GM18517 (cell line): ENCODE measurements at regions not wholly inside any gene's neighbourhood (a gene's known extent, or its start where the extent isn't known, plus 50 kb on each side); places are given as distances from the start of the nearest gene placed in this dataset.

ENCODE experiments used
- ATAC-seq: cut with Tn5 transposase; IDR thresholded peaks from one replicate; pipeline ENCODE4 v1.9.1; 2021; ENCODE audit warnings: mild to moderate bottlenecking, moderate library complexity; ENCODE audit not compliant: unreplicated experiment

DNA sequence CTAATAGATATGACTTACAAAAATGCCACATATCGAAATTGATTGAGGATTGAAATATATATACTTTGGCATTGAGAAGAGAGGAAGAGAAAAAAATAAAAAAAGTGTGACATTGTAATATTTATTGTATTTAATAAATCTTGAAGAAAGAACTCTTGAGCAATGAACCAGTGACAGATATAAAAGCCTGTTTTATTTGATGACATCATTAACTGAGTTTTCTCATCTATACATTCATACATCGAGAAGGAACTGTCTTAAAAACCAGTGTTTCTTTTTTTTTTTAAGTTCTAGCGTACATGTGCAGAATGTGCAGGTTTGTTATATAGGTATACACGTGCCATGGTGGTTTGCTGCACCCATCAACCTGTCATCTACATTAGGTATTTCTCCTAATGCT lies 368.2 kb downstream of the SNAPC1 start:
- no peak for ATAC-seq

DNA sequence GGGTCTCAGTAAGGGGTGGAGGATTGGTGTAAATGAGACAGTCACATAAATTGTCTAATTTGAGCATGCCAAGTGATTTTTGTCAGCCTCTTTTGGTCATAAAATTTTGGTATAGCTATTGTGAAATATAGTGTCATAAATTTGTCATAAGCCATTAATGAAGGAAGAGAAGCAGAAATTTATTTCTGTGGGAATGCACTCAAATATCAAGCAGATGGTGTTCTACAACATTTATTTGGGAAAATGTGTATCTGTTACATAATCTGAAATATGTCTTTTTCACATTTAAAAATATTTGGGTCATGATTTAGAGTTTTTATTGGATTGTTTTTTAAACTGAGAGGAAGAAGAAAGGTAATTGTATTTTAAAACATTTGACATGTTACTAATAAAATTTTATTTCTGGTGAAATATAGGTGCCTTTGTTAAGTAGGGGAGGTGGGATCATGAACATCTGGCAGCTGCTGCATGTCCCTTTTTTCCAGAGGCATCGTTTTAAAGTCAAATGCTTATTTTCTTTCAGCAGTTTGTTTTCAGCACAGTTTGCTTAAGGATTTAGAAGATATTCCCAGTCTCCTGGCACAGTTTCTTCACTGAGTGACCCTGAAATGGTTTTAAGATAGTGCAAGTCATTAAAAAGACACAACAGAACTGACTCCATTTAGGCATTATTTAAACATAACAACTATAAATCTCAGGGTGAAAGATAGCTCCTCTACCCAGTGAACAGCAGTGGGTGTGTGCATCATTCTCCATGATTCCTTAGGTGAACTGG lies 371.7 kb downstream of the SNAPC1 start:
- ATAC-seq, result no peak

DNA sequence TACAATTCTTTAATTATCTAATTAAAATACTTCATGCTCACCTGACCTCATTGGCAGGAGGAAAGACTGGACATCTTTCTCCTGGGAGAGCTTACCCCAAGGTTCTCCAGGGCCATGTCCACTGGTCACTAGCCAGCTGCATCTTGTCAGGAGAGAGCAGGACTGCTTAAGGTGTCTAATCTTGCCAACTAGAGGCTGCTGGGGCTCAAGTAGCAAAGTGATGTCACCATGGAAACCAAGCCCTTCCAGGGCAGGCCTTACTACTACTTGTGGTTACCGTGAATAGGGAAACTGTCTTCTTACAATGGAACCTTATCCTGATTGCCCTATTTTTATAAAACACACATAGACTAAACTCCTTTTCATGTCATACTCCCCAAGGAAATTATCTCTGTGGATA lies 376.4 kb downstream of the SNAPC1 start:
- ATAC-seq, result no peak

DNA sequence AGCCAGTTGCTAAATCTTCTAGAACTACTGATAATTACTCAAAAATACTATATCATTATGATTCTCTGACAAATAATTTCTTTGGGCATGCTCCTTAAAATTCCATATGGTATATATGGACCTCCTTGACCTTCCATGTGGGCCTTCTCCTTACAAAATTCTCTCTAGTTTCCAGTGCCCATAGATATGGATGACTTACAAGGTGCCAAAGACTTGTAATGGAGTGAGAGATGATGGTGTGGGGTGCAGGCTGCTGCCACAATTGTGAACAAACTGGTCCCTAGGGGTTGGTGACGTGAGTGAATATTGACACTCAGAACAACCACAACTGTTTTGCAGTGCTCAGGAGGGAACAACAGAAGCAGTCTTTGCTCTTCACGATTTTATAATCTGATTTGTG lies 378.9 kb downstream of the SNAPC1 start:
- no peak for ATAC-seq

DNA sequence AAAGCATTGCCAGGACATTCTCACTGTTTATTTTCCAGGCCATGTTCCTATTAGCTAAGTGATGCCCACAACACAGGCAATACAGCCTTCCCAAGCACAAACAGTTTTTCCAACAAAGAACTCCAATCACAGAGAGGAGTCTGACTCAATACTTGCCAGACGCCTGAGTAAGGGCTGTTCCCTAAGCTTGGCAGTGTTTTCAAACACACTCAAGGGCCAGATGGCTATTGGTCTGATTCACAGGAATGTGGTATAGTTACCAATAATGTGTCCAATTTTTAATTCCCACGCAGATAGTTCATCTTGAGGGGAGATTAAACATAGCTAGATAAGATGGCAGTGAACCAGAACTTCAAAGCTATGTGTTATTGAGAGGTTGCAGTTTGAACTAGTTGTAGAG lies 381.0 kb downstream of the SNAPC1 start:
- ATAC-seq, result no peak

DNA sequence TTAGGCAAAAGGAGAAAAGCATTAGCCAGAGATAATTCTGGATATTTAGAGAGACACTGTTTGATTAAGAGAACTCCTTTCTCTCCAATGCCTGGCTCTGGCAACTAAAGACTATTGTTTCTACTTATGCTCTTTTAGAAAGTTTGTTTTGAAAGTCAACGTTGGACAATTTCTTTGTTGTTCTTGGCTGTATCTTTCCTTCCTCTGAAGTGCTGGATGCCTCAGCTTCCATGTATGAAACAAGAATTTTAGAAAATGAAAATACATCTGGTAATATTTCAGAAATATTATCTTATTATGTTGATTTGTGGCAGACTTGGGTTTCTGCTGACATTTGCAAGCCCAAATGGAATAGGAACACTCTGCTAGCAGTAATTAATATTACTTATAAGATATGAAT lies 382.6 kb downstream of the SNAPC1 start:
- ATAC-seq, result no peak

DNA sequence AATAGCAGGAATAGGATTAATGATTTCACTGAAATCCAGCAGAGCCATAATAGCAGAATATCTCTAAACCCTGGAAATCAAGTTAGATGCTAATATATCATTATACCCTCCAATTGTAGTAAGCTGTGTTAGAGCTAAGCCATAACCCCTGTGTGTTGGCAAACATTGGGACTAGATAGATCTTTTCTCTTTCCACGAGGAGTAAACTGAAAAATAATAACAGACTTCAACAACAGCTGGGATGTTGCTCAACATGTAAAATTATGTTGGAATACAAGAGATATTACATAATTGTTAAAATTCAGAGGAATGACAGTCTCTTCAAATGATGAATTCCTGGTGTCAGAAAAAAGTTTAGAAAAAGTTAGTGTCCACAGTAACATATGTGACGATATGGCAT lies 383.8 kb downstream of the SNAPC1 start:
- ATAC-seq, result no peak

DNA sequence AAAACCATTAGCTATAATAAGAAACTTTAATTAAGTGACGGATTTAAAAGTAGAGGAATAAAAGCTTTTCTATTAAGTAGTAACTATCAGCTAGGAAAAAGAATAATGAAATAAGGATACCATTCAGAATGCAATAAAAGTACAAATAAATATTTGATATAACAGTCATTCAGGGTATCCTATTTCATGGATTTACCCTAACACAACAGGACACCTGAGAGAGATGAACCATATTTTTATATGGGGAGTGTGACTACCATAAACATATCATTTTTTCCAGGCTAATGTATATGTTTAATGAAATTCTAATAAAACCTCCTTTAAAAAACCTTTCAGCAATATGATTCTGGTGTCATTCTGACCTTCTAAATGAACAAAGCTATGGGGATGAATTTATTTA lies 393.8 kb downstream of the SNAPC1 start:
- ATAC-seq, result no peak

DNA sequence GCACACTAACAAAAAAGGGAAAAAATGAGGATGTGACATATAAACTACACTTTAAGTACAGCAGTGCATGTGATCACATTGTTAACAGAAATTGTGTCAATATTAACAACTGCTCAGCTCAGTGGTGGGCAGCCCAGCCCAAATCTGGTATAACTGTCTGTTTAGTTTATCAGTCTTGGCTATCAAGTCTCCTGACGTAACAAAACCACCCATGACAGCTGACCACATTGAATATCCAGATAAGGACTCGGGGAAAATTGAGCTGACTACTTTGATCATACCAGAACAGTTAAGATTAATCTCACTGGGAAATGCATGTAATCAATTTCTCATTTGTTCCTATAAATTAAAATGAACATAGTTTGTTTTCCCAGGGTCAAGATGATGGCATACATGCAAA lies 396.6 kb downstream of the SNAPC1 start:
- no peak for ATAC-seq

DNA sequence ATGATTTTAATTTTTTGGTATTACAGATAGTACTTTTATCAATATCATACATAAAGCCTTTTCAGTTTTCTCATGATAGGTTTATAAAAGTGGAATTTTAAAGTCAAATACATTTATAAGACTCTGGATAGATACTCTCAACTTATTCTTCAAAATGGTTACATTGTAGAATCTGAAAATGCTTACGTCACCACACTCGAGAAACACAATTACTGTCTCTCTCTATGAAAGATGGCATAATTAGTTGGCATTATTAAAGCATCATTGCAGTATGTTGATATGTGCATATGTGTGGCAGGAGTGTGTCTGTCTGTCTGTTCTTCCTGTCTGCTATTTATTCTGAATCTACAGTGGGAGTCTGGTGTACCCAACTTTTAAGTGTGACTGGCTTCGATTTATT lies 397.1 kb downstream of the SNAPC1 start:
- ATAC-seq, result no peak

DNA sequence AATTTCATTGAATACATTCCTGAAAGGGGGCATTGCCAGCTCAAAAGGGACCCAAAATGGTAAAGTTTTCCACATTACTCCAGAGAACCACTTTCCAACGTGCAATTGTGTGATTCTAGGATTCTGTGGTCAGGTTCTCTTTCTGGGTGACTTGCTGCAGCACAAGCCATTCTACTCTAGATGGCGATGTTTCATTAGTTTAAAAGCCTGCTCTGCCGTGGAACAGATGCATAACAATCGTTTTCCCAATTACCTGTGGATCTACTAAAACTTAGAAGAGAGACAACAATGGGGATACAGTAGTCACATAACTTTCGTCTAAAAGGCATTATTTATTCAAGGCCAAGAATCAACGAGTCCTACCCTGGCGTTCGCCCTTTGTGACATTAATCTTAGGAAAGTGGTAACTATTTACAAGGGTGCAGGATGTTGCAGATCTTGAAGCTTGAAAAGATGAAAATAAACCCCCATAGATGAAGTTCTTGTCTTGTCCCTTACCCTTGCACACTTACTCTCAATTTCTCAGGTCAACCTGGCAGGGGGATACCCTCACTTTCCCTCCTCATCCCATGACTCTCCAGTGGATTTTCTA lies 400.9 kb downstream of the SNAPC1 start:
- ATAC-seq, result peak; percentile 60

DNA sequence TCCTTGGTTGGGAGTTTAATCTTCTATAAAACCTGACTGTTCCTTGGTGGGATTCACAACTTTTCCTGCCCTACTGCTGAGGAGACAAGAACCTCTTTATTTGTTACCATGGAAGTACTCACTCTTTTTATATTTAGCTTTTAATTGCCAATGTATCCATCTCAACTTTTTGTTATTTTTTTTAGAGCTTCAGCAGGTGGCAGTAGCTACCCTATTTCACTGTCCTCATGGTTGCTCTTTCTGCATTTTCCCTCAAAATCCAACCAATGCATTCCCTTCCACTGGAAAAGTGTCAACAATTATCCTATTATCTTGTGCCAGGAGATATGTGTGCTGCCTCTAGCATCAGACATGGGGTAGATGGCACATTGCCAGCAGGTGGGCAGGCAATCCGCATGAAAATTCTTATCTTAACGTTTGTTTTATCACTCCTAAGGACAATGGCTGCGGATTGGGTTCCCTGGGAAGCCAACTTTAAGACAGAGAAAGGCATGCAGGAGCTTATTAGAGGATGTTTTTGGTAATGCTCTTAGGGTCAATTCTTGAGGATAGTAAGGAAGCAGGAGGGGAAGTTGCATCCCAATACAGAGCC lies 406.4 kb downstream of the SNAPC1 start:
- no peak for ATAC-seq

DNA sequence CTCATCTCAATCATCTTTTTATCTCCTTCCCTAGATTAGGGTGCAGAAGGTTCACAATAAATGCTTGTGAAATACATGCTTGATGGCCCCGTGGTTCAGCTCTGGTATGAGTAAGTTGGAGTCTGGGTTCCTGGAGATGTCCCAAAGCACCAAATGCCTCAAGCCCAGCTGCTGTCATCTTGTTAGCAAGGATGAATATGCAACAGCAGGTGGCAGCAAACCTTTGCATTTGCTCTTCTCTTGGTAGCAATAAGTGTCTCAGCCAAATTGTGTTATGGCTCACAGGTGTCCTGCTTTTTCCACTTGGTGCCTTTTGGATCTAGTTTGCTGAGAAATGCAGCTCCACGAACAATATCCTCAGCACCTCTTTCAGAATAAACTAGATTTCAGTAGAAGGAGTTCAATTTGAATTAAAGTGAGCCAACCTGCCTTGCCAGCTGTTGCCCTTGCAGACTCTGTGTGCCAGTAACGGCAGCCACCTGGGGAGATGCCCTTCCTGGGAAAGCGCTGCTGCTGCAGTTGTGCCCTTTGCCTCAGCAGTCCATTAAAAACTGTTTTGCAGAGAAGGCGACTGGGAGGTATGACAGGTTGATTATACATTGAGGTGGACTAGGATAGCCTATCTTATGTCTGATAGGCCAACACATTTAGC lies 417.3 kb downstream of the SNAPC1 start:
- ATAC-seq, result no peak

DNA sequence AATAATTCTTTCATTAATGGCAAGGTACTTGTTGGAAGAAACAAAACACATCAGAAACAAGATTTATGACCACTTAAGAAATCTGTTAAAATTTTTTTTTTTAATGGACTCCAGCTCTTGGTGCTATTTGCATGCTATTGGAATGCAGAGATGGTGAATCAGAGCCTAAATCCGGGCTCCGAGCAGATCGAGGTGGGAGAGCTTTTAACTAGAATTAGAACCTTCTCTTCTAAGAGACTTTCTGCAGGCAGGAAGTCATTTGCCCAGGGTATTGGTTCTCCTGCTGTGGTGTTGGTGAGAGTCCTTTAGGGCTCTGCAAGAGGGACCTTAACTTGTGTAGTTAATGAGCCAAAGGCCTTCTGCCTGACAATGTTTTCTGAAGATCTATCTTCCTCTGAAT lies 419.4 kb downstream of the SNAPC1 start:
- no peak for ATAC-seq

DNA sequence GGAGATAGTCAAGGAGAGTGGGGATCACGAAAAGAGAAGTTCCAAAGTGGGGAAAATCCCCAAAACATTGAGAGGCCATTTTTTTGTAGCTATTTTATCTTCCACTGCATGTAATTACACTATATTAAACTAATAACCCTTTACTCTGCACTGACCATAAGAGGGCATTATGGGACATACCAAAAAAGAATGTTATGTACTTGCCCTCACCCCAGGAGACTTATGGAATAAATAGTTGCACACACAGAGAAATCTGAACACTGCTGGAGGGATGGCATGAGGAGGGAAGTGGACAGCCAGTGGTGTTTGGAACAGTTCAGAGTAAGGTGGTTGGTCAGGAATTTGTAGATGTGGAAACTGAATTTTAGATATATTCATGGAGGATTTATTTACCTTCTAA lies 422.9 kb downstream of the SNAPC1 start:
- ATAC-seq, result no peak

DNA sequence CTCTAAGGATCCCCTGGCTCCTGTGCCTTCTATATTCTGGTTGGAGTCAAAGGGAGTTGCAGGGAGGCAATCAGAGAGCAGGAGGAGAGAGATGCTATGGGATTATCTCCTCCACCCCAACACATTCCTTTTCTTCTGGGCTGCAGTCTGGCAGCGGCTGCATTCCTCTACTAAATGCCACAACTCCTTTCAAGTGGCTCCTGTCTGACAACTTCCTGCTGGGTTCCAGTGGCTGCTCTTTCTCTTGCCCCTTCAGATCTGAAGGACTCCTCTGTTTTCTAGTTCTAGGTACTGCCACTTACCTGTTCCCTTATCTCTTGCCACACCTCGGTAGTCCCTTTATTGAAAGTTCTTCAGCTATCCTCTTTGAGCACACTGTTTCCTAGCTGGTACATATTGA lies 425.0 kb downstream of the SNAPC1 start:
- no peak for ATAC-seq

DNA sequence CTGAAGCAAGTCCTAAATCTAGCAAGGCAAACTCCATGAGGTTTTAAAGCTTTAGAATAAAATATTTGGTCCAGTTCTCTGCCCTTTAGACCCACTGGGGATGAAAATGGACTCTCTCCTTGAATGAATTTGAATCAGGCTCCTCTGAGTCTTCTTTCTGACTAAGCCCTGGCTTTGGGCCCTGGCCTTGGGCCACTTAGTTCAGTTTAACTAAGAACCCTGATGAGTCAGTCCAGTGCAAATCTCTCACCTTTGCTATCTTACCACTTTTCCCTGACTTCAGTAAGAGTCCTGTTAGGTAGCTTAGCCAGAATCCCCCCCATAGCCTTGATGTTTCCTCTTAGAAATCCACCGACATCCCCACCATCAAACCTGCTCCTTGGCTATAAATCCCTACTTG lies 427.5 kb downstream of the SNAPC1 start:
- no peak for ATAC-seq

DNA sequence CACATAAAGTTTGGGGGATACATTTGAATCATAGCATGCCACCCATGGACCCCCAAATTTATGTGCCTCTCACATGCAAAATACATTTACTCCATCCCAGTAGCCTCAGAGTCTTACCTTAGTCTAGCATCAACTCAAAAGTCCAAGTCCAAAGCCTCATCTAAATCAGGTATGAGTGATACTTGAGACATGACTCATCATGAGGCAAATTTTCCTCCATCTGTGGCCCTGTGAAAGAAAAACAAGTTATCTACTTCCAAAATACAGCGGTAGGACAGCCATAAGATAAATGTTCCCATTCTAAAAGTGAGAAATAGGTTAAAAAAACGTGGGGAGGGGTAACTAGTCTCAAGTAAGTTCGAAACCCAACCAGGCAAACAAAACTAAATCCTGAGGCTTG lies 444.2 kb downstream of the SNAPC1 start:
- no peak for ATAC-seq

DNA sequence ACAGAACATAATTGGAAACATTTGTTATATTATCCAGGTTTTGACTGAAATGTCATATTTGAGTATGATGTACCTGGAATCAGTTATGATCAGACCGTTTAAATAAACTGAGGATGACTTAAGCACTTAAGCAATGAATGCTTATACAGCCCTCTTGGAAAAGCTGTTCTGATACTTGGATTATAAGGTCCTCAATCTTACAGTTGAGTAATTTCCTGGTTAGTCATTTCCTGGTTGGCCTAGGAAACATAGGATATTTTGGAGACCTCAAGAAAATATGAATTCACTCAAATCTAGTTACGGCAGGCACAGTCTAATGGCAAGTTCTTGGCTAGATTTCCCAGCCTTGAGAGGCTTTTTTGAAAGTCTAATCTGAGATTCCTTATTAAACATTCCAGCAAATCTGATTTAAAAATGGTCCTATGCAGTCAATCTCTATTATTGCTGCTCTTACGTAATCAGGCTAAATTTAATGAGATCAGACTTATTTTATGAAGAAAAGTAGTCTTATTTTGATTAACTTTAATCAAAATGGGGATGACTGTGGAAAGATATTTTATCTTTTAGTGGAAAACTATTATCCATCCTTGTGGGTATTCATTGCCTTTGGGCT lies 447.2 kb downstream of the SNAPC1 start:
- no peak for ATAC-seq

DNA sequence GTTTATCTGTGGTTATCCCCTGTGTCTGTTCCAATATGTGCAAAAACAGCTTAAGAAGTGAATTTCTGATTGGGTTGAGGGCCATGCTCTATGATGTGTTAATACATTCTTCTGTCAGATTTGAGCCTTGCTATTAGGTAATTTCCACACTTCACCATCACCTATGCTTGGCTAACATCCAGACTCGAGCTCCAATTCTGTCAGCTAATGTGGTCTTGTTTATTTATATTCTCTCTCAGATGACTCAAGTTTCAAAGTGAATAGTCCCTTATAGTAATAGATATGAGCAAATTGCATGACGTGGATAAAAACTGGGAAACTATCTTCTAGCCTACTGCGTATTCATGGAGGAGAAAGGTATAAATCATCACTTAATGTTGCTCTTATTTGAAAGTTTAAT lies 451.3 kb downstream of the SNAPC1 start:
- no peak for ATAC-seq

DNA sequence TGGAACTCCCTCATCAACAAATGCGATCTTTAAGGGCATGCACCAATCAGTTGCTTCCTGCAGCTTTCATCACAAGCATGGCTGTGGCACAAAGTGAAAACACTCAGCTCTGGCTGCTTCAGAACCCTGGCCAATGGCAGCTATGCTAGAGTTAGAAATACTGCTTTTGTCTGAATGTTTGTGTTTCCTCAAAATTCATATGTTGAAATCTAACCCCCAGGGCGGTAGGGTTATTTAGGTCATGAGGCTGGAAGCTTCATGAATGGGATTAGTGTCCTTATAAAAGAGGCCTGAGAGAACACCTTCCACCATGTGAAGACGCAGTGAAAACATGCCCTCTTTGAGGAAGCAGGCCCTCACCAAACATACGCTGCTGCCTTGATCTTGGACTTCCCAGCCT lies 453.9 kb downstream of the SNAPC1 start:
- no peak for ATAC-seq

DNA sequence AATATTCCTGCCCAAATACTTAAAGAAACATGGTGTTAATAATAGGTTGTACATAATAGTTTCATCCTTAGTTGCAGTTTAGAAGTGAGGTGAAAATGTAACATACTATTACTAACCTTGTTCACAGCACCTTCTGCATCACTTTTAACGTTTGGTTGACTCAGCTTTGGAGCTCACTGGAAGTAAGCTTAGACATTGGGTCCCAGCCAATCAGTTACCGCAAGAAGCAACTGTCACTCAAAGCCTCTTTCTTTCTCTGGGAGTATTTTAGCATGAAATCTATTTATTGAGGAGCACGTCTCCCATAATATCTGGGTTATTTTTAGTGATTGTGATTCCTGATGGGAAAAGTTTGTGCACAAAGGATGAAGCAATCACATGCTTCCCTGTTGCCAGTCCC lies 472.6 kb downstream of the SNAPC1 start:
- no peak for ATAC-seq
